ENCODE measurements at regions not wholly inside any gene's neighbourhood (a gene's known extent, or its start where the extent isn't known, plus 50 kb on each side); places are given as distances from the start of the nearest gene placed in this dataset.

DNA sequence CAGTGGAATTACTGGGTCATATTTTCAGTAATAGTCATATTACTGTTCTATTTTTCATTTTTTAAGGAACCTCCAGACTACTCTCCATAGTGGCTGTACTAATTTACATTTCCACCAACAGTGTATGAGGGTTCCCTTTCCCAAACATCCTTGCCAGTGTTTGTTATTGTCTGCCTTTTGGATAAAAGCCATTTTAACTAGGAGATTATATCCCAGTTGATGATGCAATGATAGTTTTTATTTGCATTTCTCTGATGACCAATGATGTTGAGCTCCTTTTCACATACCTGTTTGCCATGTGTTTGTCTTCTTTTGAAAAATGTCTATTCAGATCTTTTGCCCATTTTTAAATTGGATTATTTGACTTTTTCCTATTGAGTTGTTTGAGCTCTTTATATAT, 410.8 kb downstream of the TTLL7 start:
- no peaks in the 10 kb centered on the region for H3K36me3 ChIP-seq
- H3K4me3 ChIP-seq: no peak overlapping the region
- H3K9me3 ChIP-seq: no peaks in the 10 kb centered on the region
- no peak for TF ChIP-seq POLR2A (IDR thresholded peaks at IDR 0.05)
- no peak for TF ChIP-seq EP300 (IDR thresholded peaks at IDR 0.05)
- TF ChIP-seq, protein P1, sequence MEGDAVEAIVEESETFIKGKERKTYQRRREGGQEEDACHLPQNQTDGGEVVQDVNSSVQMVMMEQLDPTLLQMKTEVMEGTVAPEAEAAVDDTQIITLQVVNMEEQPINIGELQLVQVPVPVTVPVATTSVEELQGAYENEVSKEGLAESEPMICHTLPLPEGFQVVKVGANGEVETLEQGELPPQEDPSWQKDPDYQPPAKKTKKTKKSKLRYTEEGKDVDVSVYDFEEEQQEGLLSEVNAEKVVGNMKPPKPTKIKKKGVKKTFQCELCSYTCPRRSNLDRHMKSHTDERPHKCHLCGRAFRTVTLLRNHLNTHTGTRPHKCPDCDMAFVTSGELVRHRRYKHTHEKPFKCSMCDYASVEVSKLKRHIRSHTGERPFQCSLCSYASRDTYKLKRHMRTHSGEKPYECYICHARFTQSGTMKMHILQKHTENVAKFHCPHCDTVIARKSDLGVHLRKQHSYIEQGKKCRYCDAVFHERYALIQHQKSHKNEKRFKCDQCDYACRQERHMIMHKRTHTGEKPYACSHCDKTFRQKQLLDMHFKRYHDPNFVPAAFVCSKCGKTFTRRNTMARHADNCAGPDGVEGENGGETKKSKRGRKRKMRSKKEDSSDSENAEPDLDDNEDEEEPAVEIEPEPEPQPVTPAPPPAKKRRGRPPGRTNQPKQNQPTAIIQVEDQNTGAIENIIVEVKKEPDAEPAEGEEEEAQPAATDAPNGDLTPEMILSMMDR (IDR thresholded peaks at IDR 0.05): no peak
- TF ChIP-seq POLR2AphosphoS5 (IDR thresholded peaks at IDR 0.05): no peak
- intact Hi-C loops (cut with DNase I): no loop called here
- no peaks in the 10 kb centered on the region for H3K4me1 ChIP-seq
- H3K27ac ChIP-seq: no peak overlapping the region
- H3K27me3 ChIP-seq: no peaks in the 10 kb centered on the region
- DNase-seq: no peak

DNA sequence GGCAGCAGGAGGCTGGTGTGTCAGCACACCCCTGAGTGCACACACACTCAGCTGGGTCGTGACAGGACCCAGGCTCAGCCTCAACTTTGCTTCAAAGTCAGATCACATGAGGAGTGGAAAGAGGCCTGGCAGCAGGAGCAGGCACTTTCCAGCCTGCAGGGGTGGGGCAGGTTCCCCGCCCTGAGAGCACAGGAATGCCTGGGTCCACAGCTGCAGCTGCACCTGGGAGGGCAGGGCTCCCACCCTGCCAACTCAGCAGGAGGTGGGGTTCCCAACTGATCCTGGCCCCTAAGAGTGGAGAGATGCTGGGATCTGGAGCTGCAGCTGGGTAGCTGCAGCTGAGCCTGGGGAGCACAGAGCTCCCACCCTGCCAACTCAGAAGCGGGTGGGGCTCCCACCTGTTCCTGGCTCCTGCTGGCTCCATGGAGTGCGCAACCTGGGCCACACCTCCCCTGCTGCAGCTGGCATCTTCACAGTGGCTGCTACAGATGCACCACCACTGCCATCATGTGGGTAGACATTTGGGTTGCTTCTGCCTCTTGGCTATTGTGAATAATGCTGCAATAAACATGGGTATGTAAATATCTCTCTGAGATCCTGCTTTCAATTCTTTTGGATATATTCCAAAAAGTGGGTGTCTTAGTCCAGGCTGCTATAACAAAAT, 415.4 kb downstream of the TTLL7 start:
- H3K36me3 ChIP-seq: no peaks in the 10 kb centered on the region
- no peaks in the 10 kb centered on the region for H3K4me1 ChIP-seq
- TF ChIP-seq EP300 (IDR thresholded peaks at IDR 0.05): no peak
- TF ChIP-seq POLR2AphosphoS5 (IDR thresholded peaks at IDR 0.05): no peak
- no peak for TF ChIP-seq POLR2A (IDR thresholded peaks at IDR 0.05)
- TF ChIP-seq, protein P1 (IDR thresholded peaks at IDR 0.05): no peak
- no peak overlapping the region for H3K27ac ChIP-seq
- no peaks in the 10 kb centered on the region for H3K27me3 ChIP-seq
- WGBS, 2 donors: 16 to 54% methylated on average over 4 of the region's 4 CpGs
- H3K9me3 ChIP-seq: peaks cover 0 to 4% (median 0%) of the 10 kb centered on the region in 4 donors
- intact Hi-C loops (cut with DNase I): no loop called here
- H3K4me3 ChIP-seq: no peak overlapping the region
- DNase-seq: no peak

DNA sequence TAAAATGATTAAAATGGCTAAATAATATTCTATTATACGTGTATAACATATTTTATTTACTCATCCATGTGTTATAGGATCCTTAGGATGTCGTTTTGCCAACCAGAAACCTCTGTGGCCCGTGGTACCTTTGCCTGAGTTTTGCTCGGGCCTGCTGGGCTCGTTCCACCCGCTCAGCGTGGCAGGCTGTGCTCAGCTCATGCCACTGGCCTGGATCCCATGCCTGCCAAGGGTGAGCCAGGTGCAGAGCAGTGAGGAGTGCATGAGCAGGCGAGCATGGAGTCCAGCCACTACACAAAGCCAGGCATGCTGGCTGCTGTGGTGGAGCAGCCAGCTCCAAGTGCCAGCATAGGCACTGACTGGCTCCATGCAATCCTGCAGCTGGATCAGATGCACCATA, 417.2 kb downstream of the TTLL7 start:
- intact Hi-C loops (cut with DNase I): no loop called here
- Histone ChIP-seq H3K27me3 (no peaks in the 10 kb centered on the region), H3K36me3 (no peaks in the 10 kb centered on the region), H3K4me3 (no peak overlapping the region), H3K9me3 (peaks cover 0 to 4% (median 0%) of the 10 kb centered on the region in 4 donors), H3K4me1 (no peaks in the 10 kb centered on the region), H3K27ac (no peak overlapping the region)
- no peak for DNase-seq
- TF ChIP-seq POLR2A (IDR thresholded peaks at IDR 0.05): no peak
- WGBS, 2 donors: 91% methylated on average over 8 of the region's 8 CpGs

DNA sequence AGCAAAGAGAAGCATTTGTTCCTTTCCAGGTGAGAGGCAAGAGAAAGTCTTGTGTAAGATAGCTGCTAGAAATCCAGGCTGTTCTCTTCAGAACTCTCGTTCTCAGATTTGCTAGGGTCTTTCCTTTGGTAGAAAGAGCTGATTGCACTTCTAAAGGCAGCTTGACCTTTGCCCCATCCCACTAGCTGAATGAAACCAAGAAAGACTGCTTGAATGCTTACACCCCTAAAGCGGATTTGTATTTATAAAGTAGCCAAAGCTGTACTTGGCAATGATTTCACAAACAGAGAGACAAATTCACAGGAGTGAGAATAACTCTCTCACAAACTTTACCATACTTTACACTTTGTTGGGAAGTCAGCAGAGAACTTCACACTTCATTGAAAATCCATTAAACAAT, 424.1 kb downstream of the TTLL7 start:
- no peaks in the 10 kb centered on the region for H3K4me1 ChIP-seq
- no peak overlapping the region for H3K27ac ChIP-seq
- H3K9me3 ChIP-seq: no peaks in the 10 kb centered on the region
- DNase-seq: no peak
- no peak for TF ChIP-seq EP300 (IDR thresholded peaks at IDR 0.05)
- no peaks in the 10 kb centered on the region for H3K27me3 ChIP-seq
- intact Hi-C loops (cut with DNase I): no loop called here
- WGBS, 2 donors: 77 to 87% methylated on average over 2 of the region's 2 CpGs
- no peak overlapping the region for H3K4me3 ChIP-seq
- H3K36me3 ChIP-seq: no peaks in the 10 kb centered on the region

DNA sequence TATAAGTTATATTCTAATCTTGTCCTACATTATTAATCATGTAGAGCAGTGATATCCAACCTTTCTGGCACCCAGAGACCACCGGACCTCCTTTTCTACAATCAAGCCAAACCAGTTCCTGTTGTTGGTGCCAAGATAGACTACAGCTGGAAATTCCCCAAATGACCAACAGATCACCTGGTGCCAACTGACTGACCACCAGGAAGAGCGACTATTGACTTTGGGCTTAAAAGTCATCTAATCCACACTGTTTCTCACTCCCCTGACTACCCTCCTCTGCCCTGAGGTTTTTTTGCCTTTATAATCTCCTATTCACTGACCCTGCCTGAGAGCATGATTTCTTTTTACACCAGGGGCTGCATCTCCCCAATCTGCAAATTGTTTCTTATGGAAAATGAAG, 425.2 kb downstream of the TTLL7 start:
- no peaks in the 10 kb centered on the region for H3K27me3 ChIP-seq
- H3K4me1 ChIP-seq: no peaks in the 10 kb centered on the region
- TF ChIP-seq POLR2A (IDR thresholded peaks at IDR 0.05) (no peak), EP300 (IDR thresholded peaks at IDR 0.05) (no peak), POLR2AphosphoS5 (IDR thresholded peaks at IDR 0.05) (no peak)
- TF ChIP-seq, protein P1 (IDR thresholded peaks at IDR 0.05): no peak
- H3K36me3 ChIP-seq: no peaks in the 10 kb centered on the region
- H3K9me3 ChIP-seq: no peaks in the 10 kb centered on the region
- H3K27ac ChIP-seq: no peak overlapping the region
- intact Hi-C loops (cut with DNase I): no loop called here
- no peak for DNase-seq
- H3K4me3 ChIP-seq: no peak overlapping the region
- 91 to 93% methylated on average over 2 of the region's 2 CpGs for WGBS, 2 donors

DNA sequence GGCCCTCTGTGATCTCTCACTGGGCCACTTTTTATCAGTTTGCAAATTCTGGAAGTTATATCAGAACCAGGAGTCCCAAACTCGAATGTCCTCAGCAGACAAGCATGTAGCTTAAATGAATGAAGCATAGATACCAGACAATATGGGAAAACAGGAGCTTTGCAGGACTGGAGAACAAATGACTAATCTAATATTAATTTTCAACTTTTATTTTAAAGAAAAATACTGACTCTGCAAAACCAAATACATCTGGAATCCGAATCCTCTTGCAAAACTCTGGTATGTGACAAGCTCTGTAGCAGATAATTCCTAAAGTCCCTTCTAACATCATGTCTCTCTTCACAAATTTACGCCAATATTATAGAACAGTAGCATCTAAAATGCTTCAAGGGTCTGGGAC, 427.4 kb downstream of the TTLL7 start:
- Histone ChIP-seq H3K4me3 (no peak overlapping the region), H3K36me3 (no peaks in the 10 kb centered on the region), H3K4me1 (no peaks in the 10 kb centered on the region), H3K27me3 (no peaks in the 10 kb centered on the region), H3K9me3 (no peaks in the 10 kb centered on the region), H3K27ac (no peak overlapping the region)
- no peak for TF ChIP-seq POLR2AphosphoS5 (IDR thresholded peaks at IDR 0.05)
- no peak for TF ChIP-seq POLR2A (IDR thresholded peaks at IDR 0.05)
- TF ChIP-seq, protein P1 (IDR thresholded peaks at IDR 0.05): no peak
- no peak for TF ChIP-seq EP300 (IDR thresholded peaks at IDR 0.05)
- no peak for DNase-seq
- intact Hi-C loops (cut with DNase I): no loop called here
- WGBS, 2 donors: 83 to 86% methylated on average over 3 of the region's 3 CpGs
